K562 (cell line): ENCODE measurements at regions not wholly inside any gene's neighbourhood (a gene's known extent, or its start where the extent isn't known, plus 50 kb on each side); places are given as distances from the start of the nearest gene placed in this dataset.

Source experiments
- ATAC-seq: fragments of 200-7000 bp; cut with Tn5 transposase; 3 replicates; pipeline ENCODE4 v1.9.1; 2020; ENCODE audit warnings: moderate library complexity
- BruUV-seq: library from RNA; stranded (reverse); fragments of 400-500 nt; replicated peaks from 2 replicates; lab custom pipeline; 2021; lab: Mats Ljungman, UMichigan
- CTCF ChIA-PET: fragments of 300-600 bp; formaldehyde crosslinking; extraction: SDS; loops from one replicate; lab custom pipeline; 2021; ENCODE audit warnings: low intra/inter-chr PET ratio; lab: Yijun Ruan, JAX
- POLR2A ChIA-PET: fragments of 300-600, 350-650 bp; sonication (Branson Sonifier 250); formaldehyde crosslinking; extraction: SDS; loops from one replicate; lab custom pipeline; 2021; ENCODE audit warnings: antibody characterized with exemption, inconsistent platforms; lab: Yijun Ruan, JAX
- DNase-seq, 4 experiments: peaks; one replicate each; pipeline versions ENCODE4 v3.0.0 to v3.0.0-alpha.2; 2011 to 2018; ENCODE audit warnings: low spot score in 3 of 4, mixed read lengths in 3 of 4; ENCODE audit errors: extremely low read depth in 1 of 4
- FAIRE-seq: peaks from 2 replicates; lab custom pipeline; 2011; peaks lifted over from hg19 to GRCh38; lab: Jason Lieb, UNC
- H2AFZ ChIP-seq: 2 replicates; pipeline ENCODE4 v1.6.0; 2011; ENCODE audit warnings: low read depth, low read length, control low read depth, inconsistent platforms
- H3K27ac ChIP-seq: fragments of 200-600 bp; 3 replicates; pipeline ENCODE4 v1.8.0; 2011; ENCODE audit warnings: low read depth, mild to moderate bottlenecking, control low read depth, inconsistent platforms, low read length, moderate library complexity, mixed read lengths; ENCODE audit errors: extremely low read depth
- H3K27me3 ChIP-seq, 2 experiments: fragments of 300-600 bp in 1 of 2; 2 replicates in 1 of 2; 3 replicates in 1 of 2; pipeline versions ENCODE4 v1.6.0 to v1.8.0; 2011; ENCODE audit warnings: inconsistent platforms in 2 of 2, low read length in 2 of 2, mild to moderate bottlenecking in 1 of 2, mixed read lengths in 1 of 2, moderate library complexity in 1 of 2; ENCODE audit not compliant: control insufficient read depth in 2 of 2, insufficient read depth in 2 of 2
- H3K36me3 ChIP-seq: fragments of 300-600 bp; 3 replicates; pipeline ENCODE4 v1.8.0; 2011; ENCODE audit warnings: mild to moderate bottlenecking, low read length, inconsistent platforms; ENCODE audit not compliant: control insufficient read depth, insufficient read depth
- H3K4me1 ChIP-seq, 2 experiments: fragments of 200-600 bp in 1 of 2; replicated peaks in 1 of 2; 2 replicates in 1 of 2; 3 replicates in 1 of 2; pipeline versions ENCODE4 v1.5.1 to v1.8.0; 2011; ENCODE audit warnings: inconsistent platforms in 2 of 2, low read length in 2 of 2, mild to moderate bottlenecking in 1 of 2, mixed read lengths in 1 of 2, moderate library complexity in 1 of 2; ENCODE audit not compliant: control insufficient read depth in 2 of 2, insufficient read depth in 2 of 2
- H3K4me2 ChIP-seq: 2 replicates; pipeline ENCODE4 v1.6.1; 2011; ENCODE audit warnings: low read length, control low read depth, inconsistent platforms, mixed read lengths; ENCODE audit not compliant: insufficient read depth
- H3K4me3 ChIP-seq: fragments of 200-600 bp; sonication (generic), shearing (Covaris generic); 2 replicates; pipeline ENCODE4 v1.5.1; 2016; ENCODE audit warnings: control low read depth, inconsistent platforms
- H3K79me2 ChIP-seq: fragments of 200-600 bp; 3 replicates; pipeline ENCODE4 v1.8.0; 2011; ENCODE audit warnings: low read length, inconsistent platforms; ENCODE audit not compliant: control insufficient read depth, insufficient read depth
- H3K9ac ChIP-seq, 2 experiments: 2 replicates each; pipeline versions ENCODE4 v1.6.0 to v1.6.1; 2011; ENCODE audit warnings: low read depth in 2 of 2, low read length in 2 of 2, control low read depth in 1 of 2, inconsistent platforms in 1 of 2, mild to moderate bottlenecking in 1 of 2, mixed read lengths in 1 of 2; ENCODE audit not compliant: insufficient read depth in 1 of 2
- H3K9me1 ChIP-seq: one replicate; pipeline ENCODE4 v1.6.0; 2011; ENCODE audit warnings: inconsistent platforms, mild to moderate bottlenecking, low read length, moderate library complexity; ENCODE audit not compliant: control insufficient read depth, insufficient read depth
- H3K9me3 ChIP-seq: replicated peaks from 2 replicates; pipeline ENCODE4 v1.5.1; 2011; ENCODE audit warnings: low read depth, low read length, inconsistent platforms; ENCODE audit not compliant: control insufficient read depth, insufficient read depth
- H4K20me1 ChIP-seq: replicated peaks from 2 replicates; pipeline ENCODE4 v1.6.1; 2011; ENCODE audit warnings: low read length, inconsistent platforms, mixed read lengths; ENCODE audit not compliant: control insufficient read depth, insufficient read depth
- GTF2E2 ChIP-seq: fragments of 200-800 bp; sonication (Bioruptor generic); IDR thresholded peaks from 2 replicates; pipeline ENCODE4 v1.6.1; 2016; ENCODE audit warnings: missing genetic modification characterization, missing compliant biosample characterization
- HNRNPH1 ChIP-seq: fragments of 200-400 bp; formaldehyde crosslinking; optimal IDR thresholded peaks from 2 replicates; pipeline ENCODE3; 2017; ENCODE audit warnings: low read depth, mild to moderate bottlenecking, low read length, moderate library complexity
- RBBP5 ChIP-seq: fragments of 200-600 bp; sonication (generic); IDR thresholded peaks from 2 replicates; pipeline ENCODE4 v1.6.1; 2012; ENCODE audit warnings: borderline replicate concordance, mild to moderate bottlenecking, low read length, control low read depth, inconsistent platforms; ENCODE audit not compliant: insufficient read depth, poor library complexity, severe bottlenecking
- TFAM ChIP-seq: fragments of 250-450 bp; sonication (Bioruptor Pico); conservative IDR thresholded peaks from 2 replicates; pipeline ENCODE4 v1.5.0; 2021; ENCODE audit warnings: mild to moderate bottlenecking, moderate library complexity
- ZNF280A ChIP-seq: fragments of 450-650 bp; IDR thresholded peaks from 2 replicates; pipeline ENCODE4 v1.6.1; 2018; ENCODE audit warnings: mild to moderate bottlenecking, low read depth; ENCODE audit not compliant: partially characterized antibody
- whole genome bisulfite sequencing: fragments of 100-300 bp; shearing (Covaris generic); methylation state at CpG from one replicate; pipeline ENCODE4 v1.1.6; 2016; ENCODE audit warnings: low coverage, mixed read lengths; ENCODE audit not compliant: insufficient coverage; ENCODE audit errors: missing lambda C conversion rate; 5-methylcytosine and 5-hydroxymethylcytosine counted together
- in situ Hi-C: fragments of 300-500 bp; cut with MboI; formaldehyde crosslinking; loops from 4 replicates; pipeline ENCODE4 v1.15.0; 2018; ENCODE audit warnings: inconsistent platforms, mixed read lengths
- intact Hi-C: fragments of 100-400 bp; cut with micrococcal nuclease; formaldehyde crosslinking; loops from 2 replicates; pipeline ENCODE4 v1.14.2; 2022

- intact Hi-C loops, result no loop called here
- CTCF ChIA-PET, result no interaction called here
- no peak for DNase-seq
- FAIRE-seq, result no peak
- 0% methylated on average over 3 of the region's 3 CpGs for WGBS
- no peaks in the 10 kb centered on the region for H4K20me1 ChIP-seq
- H3K27ac ChIP-seq, result no peak overlapping the region
- H3K4me3 ChIP-seq, result no peak overlapping the region
- TF ChIP-seq HNRNPH1 (no peak), ZNF280A (no peak), TFAM (CRISPR knock-in tag) (no peak), RBBP5 (no peak), GTF2E2 (no peak)
- H3K4me1 ChIP-seq, result no peaks in the 10 kb centered on the region
- no peaks in the 10 kb centered on the region for H3K9me3 ChIP-seq
- H3K36me3 ChIP-seq, result no peaks in the 10 kb centered on the region
- H3K79me2 ChIP-seq, result no peaks in the 10 kb centered on the region
- no peaks in the 10 kb centered on the region for H3K9me1 ChIP-seq
- POLR2A ChIA-PET, result no interaction called here
- no peaks in the 10 kb centered on the region for H3K27me3 ChIP-seq
- no peak overlapping the region for H3K4me2 ChIP-seq
- ATAC-seq, result no peak
- no TSS peak for BruUV-seq
- in situ Hi-C loops, result no loop called here
- H3K9ac ChIP-seq, result no peak overlapping the region
- no peak overlapping the region for H2AFZ ChIP-seq
Measured at GRCh38 chr5:57817924-57818323, 335.3 kb upstream of the ACTBL2 start.
